GM12872 (cell line): ENCODE measurements at regions not wholly inside any gene's neighbourhood (a gene's known extent, or its start where the extent isn't known, plus 50 kb on each side); places are given as distances from the start of the nearest gene placed in this dataset.

Source experiments
- TF ChIP-seq, protein P1 (sequence below): IDR thresholded peaks from 3 replicates; pipeline ENCODE4 v1.5.1; 2011; ENCODE audit warnings: low read depth, mild to moderate bottlenecking, low read length, moderate library complexity; ENCODE audit not compliant: insufficient read depth

DNA sequence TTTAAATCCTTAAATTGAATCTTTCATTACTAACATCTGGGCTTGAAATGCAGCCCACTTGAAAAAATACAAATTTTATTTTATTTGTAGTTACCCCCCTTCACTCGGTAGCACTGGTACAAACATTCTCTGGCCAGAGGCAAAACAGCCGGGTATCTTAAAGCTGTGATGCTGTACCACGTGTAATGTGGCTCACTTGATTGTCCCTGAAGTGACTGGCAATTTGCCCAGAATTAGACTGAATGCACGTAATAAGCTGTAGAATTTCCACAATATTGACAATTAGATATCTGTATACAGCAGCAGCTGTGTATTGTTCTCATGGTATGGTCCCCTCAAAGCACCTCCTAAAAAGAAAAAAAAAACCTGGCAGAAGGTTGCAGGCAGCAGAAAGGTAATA, 192.8 kb upstream of the TBC1D5 start:
- TF ChIP-seq, protein P1, sequence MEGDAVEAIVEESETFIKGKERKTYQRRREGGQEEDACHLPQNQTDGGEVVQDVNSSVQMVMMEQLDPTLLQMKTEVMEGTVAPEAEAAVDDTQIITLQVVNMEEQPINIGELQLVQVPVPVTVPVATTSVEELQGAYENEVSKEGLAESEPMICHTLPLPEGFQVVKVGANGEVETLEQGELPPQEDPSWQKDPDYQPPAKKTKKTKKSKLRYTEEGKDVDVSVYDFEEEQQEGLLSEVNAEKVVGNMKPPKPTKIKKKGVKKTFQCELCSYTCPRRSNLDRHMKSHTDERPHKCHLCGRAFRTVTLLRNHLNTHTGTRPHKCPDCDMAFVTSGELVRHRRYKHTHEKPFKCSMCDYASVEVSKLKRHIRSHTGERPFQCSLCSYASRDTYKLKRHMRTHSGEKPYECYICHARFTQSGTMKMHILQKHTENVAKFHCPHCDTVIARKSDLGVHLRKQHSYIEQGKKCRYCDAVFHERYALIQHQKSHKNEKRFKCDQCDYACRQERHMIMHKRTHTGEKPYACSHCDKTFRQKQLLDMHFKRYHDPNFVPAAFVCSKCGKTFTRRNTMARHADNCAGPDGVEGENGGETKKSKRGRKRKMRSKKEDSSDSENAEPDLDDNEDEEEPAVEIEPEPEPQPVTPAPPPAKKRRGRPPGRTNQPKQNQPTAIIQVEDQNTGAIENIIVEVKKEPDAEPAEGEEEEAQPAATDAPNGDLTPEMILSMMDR, result no peak

DNA sequence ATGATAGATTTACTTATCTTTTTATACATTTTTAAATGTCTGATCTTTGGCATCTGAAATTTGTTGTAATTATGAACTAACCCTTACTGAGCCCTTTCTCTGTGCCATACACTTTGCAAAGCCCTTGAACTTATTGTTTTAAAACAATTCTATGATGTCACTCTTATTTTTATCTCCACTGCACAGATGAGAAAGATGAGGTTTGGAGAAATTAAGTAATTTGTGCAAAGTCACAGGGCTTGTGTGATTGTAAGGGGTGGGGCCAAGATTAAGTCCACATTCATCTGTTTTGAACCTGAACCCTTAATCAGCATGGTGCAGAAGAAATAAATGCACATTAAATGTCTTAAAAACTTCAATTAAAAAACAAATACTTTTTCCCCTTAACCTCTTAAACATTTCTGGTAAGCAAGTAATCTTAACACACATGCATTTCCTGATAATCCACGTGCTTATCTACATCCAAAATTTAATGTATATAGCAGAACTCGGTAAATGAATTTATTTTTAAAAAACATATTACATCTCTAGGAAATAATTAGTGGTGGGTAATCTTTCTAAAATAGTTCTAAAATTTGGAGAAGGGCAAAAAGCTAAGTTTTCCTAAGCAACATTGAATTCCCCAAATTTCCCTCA, 189.8 kb upstream of the TBC1D5 start:
- TF ChIP-seq, protein P1, result no peak

DNA sequence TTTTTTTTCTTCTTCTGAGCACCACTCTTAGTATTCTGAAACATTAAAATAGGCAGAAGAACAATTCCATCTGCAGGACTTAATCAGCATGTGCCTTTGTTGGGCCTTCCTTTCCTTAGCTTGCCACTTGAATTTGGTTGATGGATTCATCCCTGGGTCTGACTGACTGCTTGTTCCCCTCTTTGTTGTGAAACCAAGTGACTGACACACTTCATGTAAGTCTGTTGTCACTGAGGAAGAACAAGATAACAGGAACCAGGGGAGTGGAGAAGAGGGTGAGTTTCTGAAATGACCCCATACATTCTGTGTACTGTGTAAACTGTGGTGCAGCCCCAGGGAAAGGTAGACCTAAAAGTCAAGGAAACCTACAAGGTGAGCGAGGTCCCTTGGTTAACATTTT, 188.7 kb upstream of the TBC1D5 start:
- TF ChIP-seq, protein P1, result no peak

DNA sequence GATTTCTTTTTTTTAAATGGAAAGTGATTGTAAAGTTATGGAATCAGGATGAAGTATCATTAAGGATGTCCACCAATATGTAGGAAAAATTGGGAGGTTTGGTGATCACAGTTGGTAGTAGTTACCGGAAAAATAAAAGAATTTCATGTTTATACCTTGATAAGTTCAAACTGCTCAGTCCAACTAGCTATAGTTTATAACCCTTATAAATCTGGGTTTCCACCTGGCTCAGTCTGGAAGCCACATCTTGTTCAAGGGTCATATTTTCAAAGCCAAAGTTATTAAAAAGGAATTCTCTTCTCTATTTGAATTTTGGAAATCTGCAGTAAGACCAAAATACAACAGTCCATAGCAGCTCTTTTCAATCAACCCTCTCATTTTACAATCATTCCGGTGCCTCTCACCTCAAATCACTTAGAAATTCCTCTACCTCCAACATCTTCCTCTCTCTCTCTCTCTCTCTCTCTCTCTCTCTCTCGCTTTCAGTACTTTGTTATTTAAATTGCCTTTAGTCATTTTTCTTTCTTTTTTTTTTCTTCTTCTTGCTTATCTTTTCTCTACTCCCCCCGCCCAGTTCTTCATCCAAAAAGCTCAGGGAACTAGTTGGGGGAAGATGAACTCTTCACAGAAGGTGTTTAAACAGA, 186.2 kb upstream of the TBC1D5 start:
- TF ChIP-seq, protein P1, result no peak

DNA sequence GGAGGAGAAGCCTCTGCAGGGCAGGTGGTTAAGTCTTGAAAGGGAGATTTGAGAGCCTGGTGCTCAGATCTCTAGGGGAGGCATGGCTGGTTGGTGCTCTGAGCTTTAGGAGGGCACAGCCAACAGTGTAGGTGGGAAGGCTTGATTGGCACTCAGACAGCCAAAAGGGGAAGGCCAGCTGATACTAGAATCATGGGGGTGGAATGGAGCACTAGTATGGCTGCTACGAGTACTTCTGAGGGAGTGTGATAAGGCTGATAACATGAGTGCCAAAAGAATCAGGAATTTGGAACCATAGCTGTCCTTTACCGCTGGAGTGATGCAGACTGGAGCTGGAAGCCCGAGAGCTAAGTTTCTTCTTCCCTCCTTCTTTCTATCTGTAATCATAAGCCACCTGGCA, 184.6 kb upstream of the TBC1D5 start:
- TF ChIP-seq, protein P1, result no peak

DNA sequence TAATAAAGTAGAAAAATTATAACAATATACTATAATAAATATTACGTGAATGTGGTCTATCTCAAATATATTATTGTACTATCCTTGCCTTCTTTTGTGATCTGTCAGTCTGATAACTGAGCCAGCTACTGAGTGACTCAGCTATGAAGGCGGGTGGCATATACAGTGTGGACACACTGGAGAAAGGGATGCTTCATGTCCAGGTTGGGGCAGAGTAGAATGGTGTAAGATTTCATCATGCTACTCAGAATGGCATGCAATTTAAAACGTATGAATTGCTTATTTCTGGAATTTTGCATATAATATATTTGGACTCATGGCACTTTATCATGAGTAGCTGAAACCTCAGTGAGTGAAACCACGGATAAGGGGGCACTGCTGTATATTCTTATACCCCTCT, 172.9 kb upstream of the TBC1D5 start:
- TF ChIP-seq, protein P1, result no peak

DNA sequence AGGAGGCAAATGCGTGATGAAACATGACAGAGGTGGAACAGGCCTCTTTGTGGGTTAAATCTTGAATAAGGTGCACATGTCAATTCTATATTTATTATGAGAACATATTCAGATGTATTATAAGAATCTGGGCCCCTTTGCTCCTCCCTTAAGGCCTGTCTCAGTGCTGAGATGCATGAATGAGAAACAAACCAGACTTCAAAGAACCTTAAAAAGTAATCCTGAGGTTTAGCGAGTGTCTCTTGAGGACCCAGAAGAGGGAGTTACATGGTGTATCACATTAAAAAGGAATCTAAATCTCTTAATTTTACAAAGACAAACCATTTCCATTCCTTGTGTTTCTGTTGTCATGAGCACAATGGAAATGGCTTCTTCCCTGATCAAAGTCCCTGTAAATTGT, 170.9 kb upstream of the TBC1D5 start:
- TF ChIP-seq, protein P1, result no peak
